ENCODE measurements at regions not wholly inside any gene's neighbourhood (a gene's known extent, or its start where the extent isn't known, plus 50 kb on each side); places are given as distances from the start of the nearest gene placed in this dataset.

GRCh38 chr7:149708026-149708425 is 65.4 kb downstream of the ZNF467 start:
- H3K9me3 ChIP-seq (ENCODE audit: low read depth) = peaks cover 14% of the 10 kb centered on the region
- H2AFZ ChIP-seq = no peak overlapping the region

GRCh38 chr7:149707448-149707886 is 65.9 kb downstream of the ZNF467 start:
- Histone ChIP-seq H3K9me3 (ENCODE audit: low read depth) (peaks cover 14% of the 10 kb centered on the region), H3K79me2 (no peaks in the 10 kb centered on the region), H3K4me2 (no peak overlapping the region), H4K20me1 (ENCODE audit: insufficient read depth, poor library complexity, severe bottlenecking) (no peaks in the 10 kb centered on the region), H3K36me3 (replicated peaks; ENCODE audit: insufficient read depth, low read depth) (no peaks in the 10 kb centered on the region), H3K4me3 (no peak overlapping the region), H3K27ac (no peak overlapping the region), H2AFZ (no peak overlapping the region), H3K9me2 (replicated peaks; ENCODE audit: insufficient read depth) (no peaks in the 10 kb centered on the region), H3K27me3 (no peaks in the 10 kb centered on the region), H3K4me1 (ENCODE audit: insufficient read depth) (no peaks in the 10 kb centered on the region)
- TF ChIP-seq EZH2 (IDR thresholded peaks at IDR 0.05; ENCODE audit: borderline replicate concordance) (no peak), EZH2phosphoT487 (IDR thresholded peaks at IDR 0.05; ENCODE audit: low read depth, severe bottlenecking, unreplicated experiment) (no peak), CTCF (IDR thresholded peaks at IDR 0.05; ENCODE audit: poor library complexity) (no peak)
- 74% methylated on average over 1 of the region's 1 CpG for WGBS (ENCODE audit: low lambda C conversion rate, missing lambda C conversion rate)
- no peak for DNase-seq (ENCODE audit: low spot score)

More at GRCh38 chr7:149708026-149708425, 65.4 kb downstream of the ZNF467 start:
- Histone ChIP-seq H3K4me2 (no peak overlapping the region), H3K79me2 (no peaks in the 10 kb centered on the region), H3K27ac (no peak overlapping the region), H3K4me1 (ENCODE audit: insufficient read depth) (no peaks in the 10 kb centered on the region), H3K36me3 (replicated peaks; ENCODE audit: insufficient read depth, low read depth) (no peaks in the 10 kb centered on the region), H4K20me1 (ENCODE audit: insufficient read depth, poor library complexity, severe bottlenecking) (no peaks in the 10 kb centered on the region), H3K9me2 (replicated peaks; ENCODE audit: insufficient read depth) (no peaks in the 10 kb centered on the region), H3K4me3 (no peak overlapping the region), H3K27me3 (no peaks in the 10 kb centered on the region)
- WGBS (ENCODE audit: low lambda C conversion rate, missing lambda C conversion rate) = 96% methylated on average over 7 of the region's 7 CpGs
- TF ChIP-seq CTCF (IDR thresholded peaks at IDR 0.05; ENCODE audit: poor library complexity) = no peak
- DNase-seq (ENCODE audit: low spot score) = no peak

- Histone ChIP-seq H3K9me2 (replicated peaks; ENCODE audit: insufficient read depth) (no peaks in the 10 kb centered on the region), H2AFZ (no peak overlapping the region), H3K36me3 (replicated peaks; ENCODE audit: insufficient read depth, low read depth) (no peaks in the 10 kb centered on the region), H3K4me2 (no peak overlapping the region), H3K79me2 (no peaks in the 10 kb centered on the region), H3K27ac (no peak overlapping the region), H3K9me3 (ENCODE audit: low read depth) (peaks cover 9% of the 10 kb centered on the region), H3K4me1 (ENCODE audit: insufficient read depth) (no peaks in the 10 kb centered on the region), H4K20me1 (ENCODE audit: insufficient read depth, poor library complexity, severe bottlenecking) (no peaks in the 10 kb centered on the region), H3K27me3 (no peaks in the 10 kb centered on the region), H3K4me3 (no peak overlapping the region)
- WGBS (ENCODE audit: low lambda C conversion rate, missing lambda C conversion rate) = 73% methylated on average over 3 of the region's 3 CpGs
- DNase-seq (ENCODE audit: low spot score) = no peak
- no peak for TF ChIP-seq EZH2phosphoT487 (IDR thresholded peaks at IDR 0.05; ENCODE audit: low read depth, severe bottlenecking, unreplicated experiment)
- TF ChIP-seq CTCF (IDR thresholded peaks at IDR 0.05; ENCODE audit: poor library complexity) = no peak
- TF ChIP-seq EZH2 (IDR thresholded peaks at IDR 0.05; ENCODE audit: borderline replicate concordance) = no peak
Observed at GRCh38 chr7:149706398-149706797, 67.0 kb downstream of the ZNF467 start.

GRCh38 chr7:149704507-149704906 is 68.9 kb downstream of the ZNF467 start:
- no peak overlapping the region for H3K4me3 ChIP-seq
- DNase-seq (ENCODE audit: low spot score) = no peak
- H3K4me2 ChIP-seq = no peak overlapping the region
- H3K36me3 ChIP-seq (replicated peaks; ENCODE audit: insufficient read depth, low read depth) = no peaks in the 10 kb centered on the region
- no peaks in the 10 kb centered on the region for H3K9me2 ChIP-seq (replicated peaks; ENCODE audit: insufficient read depth)
- no peaks in the 10 kb centered on the region for H4K20me1 ChIP-seq (ENCODE audit: insufficient read depth, poor library complexity, severe bottlenecking)
- TF ChIP-seq EZH2phosphoT487 (IDR thresholded peaks at IDR 0.05; ENCODE audit: low read depth, severe bottlenecking, unreplicated experiment) (no peak), EZH2 (IDR thresholded peaks at IDR 0.05; ENCODE audit: borderline replicate concordance) (no peak), CTCF (IDR thresholded peaks at IDR 0.05; ENCODE audit: poor library complexity) (no peak)
- no peak overlapping the region for H3K27ac ChIP-seq
- H3K4me1 ChIP-seq (ENCODE audit: insufficient read depth) = no peaks in the 10 kb centered on the region
- H3K27me3 ChIP-seq = no peaks in the 10 kb centered on the region
- WGBS (ENCODE audit: low lambda C conversion rate, missing lambda C conversion rate) = 89% methylated on average over 2 of the region's 2 CpGs
- peaks cover under 1% of the 10 kb centered on the region for H3K9me3 ChIP-seq (ENCODE audit: low read depth)
- no peak overlapping the region for H2AFZ ChIP-seq
- H3K79me2 ChIP-seq = no peaks in the 10 kb centered on the region
